ENCODE measurements at regions not wholly inside any gene's neighbourhood (a gene's known extent, or its start where the extent isn't known, plus 50 kb on each side); places are given as distances from the start of the nearest gene placed in this dataset.

GRCh38 chr22:49437356-49437755 lies 390.3 kb downstream of the BRD1 start:
- Histone ChIP-seq H3K36me3 (replicated peaks in 1 of 2; ENCODE audit: control insufficient read depth in 1 of 2, insufficient read depth in 2 of 2, low read length in 2 of 2) (no peaks in the 10 kb centered on the region), H3K79me2 (ENCODE audit: insufficient read depth, low read length) (no peaks in the 10 kb centered on the region), H3K9me3 (ENCODE audit: low read length) (no peaks in the 10 kb centered on the region), H4K20me1 (ENCODE audit: insufficient read depth, low read length) (peaks cover 3% of the 10 kb centered on the region; the same call in 1 of the 2 replicates), H3K27me3 (ENCODE audit: control insufficient read depth in 1 of 2, insufficient read depth in 2 of 2, low read length in 2 of 2) (peaks cover 4 to 62% of the 10 kb centered on the region in 2 experiments), H3K27ac (ENCODE audit: extremely low read length, insufficient read depth, low read length) (no peak overlapping the region), H3K4me2 (ENCODE audit: low read depth, low read length) (no peak overlapping the region), H3K9ac (ENCODE audit: insufficient read depth, low read depth, low read length) (no peak overlapping the region), H3K4me3 (replicated peaks in 1 of 3; ENCODE audit: insufficient read depth in 1 of 3, low read depth in 2 of 3, low read length in 3 of 3) (no peak overlapping the region), H2AFZ (ENCODE audit: low read length) (no peak overlapping the region), H3K4me1 (ENCODE audit: insufficient read depth, low read length) (no peaks in the 10 kb centered on the region)
- no peak for ATAC-seq
- intact Hi-C loops (cut with micrococcal nuclease; ENCODE audit: unreplicated experiment), result loop anchor here (10.0 kb wide), 1 partner anchor 287 kb away; no protein-coding TSS in a partner anchor
- CTCF ChIA-PET (ENCODE audit: low intra/inter-chr PET ratio, low total read pairs), result no interaction called here
- in situ Hi-C loops (cut with HindIII; ENCODE audit: extremely low pct_ligation_motif_present, low pct_unique_long_range_greater_than_20kb), result no loop called here
- 16% methylated on average over 17 of the region's 17 CpGs for WGBS (ENCODE audit: low lambda C conversion rate)
- POLR2A ChIA-PET, result no interaction called here
- no peak for FAIRE-seq
- DNase-seq (ENCODE audit: low spot score), result no peak
- BruUV-seq (replicated peaks), result no TSS peak
- TF ChIP-seq ARNTL (CRISPR knock-in tag; IDR thresholded peaks at IDR 0.05) (no peak), HMGXB3 (CRISPR knock-in tag; IDR thresholded peaks at IDR 0.05; ENCODE audit: borderline replicate concordance) (no peak), IRF9 (CRISPR knock-in tag; IDR thresholded peaks at IDR 0.05; ENCODE audit: borderline replicate concordance) (no peak), ATF7 (IDR thresholded peaks at IDR 0.05) (no peak), ATF7 (CRISPR knock-in tag; IDR thresholded peaks at IDR 0.05) (no peak), ZNF850 (CRISPR knock-in tag; conservative IDR thresholded peaks at IDR 0.05) (no peak), TFDP1 (CRISPR knock-in tag; IDR thresholded peaks at IDR 0.05; ENCODE audit: borderline replicate concordance) (no peak), ZNF747 (CRISPR knock-in tag; IDR thresholded peaks at IDR 0.05; ENCODE audit: borderline replicate concordance) (no peak), THAP9 (CRISPR knock-in tag; IDR thresholded peaks at IDR 0.05; ENCODE audit: borderline replicate concordance) (no peak), ZSCAN12 (CRISPR knock-in tag; IDR thresholded peaks at IDR 0.05) (no peak), SNAPC2 (CRISPR knock-in tag; IDR thresholded peaks at IDR 0.05) (no peak), JDP2 (CRISPR knock-in tag; IDR thresholded peaks at IDR 0.05; ENCODE audit: borderline replicate concordance) (no peak), MAF1 (CRISPR knock-in tag; IDR thresholded peaks at IDR 0.05; ENCODE audit: borderline replicate concordance) (no peak), RXRA (CRISPR knock-in tag; IDR thresholded peaks at IDR 0.05) (no peak)

Data from HepG2 (cell line).